Neuronal stem cell (in vitro differentiated cells): ENCODE measurements at regions not wholly inside any gene's neighbourhood (a gene's known extent, or its start where the extent isn't known, plus 50 kb on each side); places are given as distances from the start of the nearest gene placed in this dataset.

Source experiments
- DNase-seq: peaks from one replicate; pipeline ENCODE4 v3.0.0-alpha.2; 2013; ENCODE audit warnings: low spot score
- H2AFZ ChIP-seq: one replicate; pipeline ENCODE4 v1.6.1; 2013; ENCODE audit warnings: mild to moderate bottlenecking, low read length, inconsistent platforms
- H2AK5ac ChIP-seq: 2 replicates; pipeline ENCODE4 v1.6.1; 2013; ENCODE audit warnings: low read depth, mild to moderate bottlenecking, inconsistent platforms, low read length, moderate library complexity, mixed read lengths
- H2BK120ac ChIP-seq: 2 replicates; pipeline ENCODE4 v1.6.1; 2013; ENCODE audit warnings: low read depth, mild to moderate bottlenecking, inconsistent platforms, low read length, moderate library complexity, mixed read lengths
- H2BK12ac ChIP-seq: one replicate; pipeline ENCODE4 v1.6.1; 2013; ENCODE audit warnings: low read length, inconsistent platforms
- H2BK15ac ChIP-seq: 2 replicates; pipeline ENCODE4 v1.6.1; 2013; ENCODE audit warnings: mild to moderate bottlenecking, low read length, inconsistent platforms, mixed read lengths
- H2BK5ac ChIP-seq: one replicate; pipeline ENCODE4 v1.6.1; 2013; ENCODE audit warnings: inconsistent platforms, mild to moderate bottlenecking, low read length, moderate library complexity
- H3K14ac ChIP-seq: one replicate; pipeline ENCODE4 v1.6.1; 2013; ENCODE audit warnings: low read length, inconsistent platforms
- H3K18ac ChIP-seq: 2 replicates; pipeline ENCODE4 v1.6.1; 2013; ENCODE audit warnings: low read length, inconsistent platforms
- H3K23ac ChIP-seq: 2 replicates; pipeline ENCODE4 v1.6.1; 2013; ENCODE audit warnings: low read depth, mild to moderate bottlenecking, mixed read lengths, low read length, inconsistent platforms; ENCODE audit not compliant: poor library complexity
- H3K27ac ChIP-seq: replicated peaks from 3 replicates; pipeline ENCODE4 v1.5.1; 2013; ENCODE audit warnings: low read length, inconsistent platforms
- H3K27me3 ChIP-seq, 3 experiments: 2 replicates each; pipeline ENCODE4 v1.6.1; 2013; ENCODE audit warnings: low read length in 3 of 3, mild to moderate bottlenecking in 2 of 3, inconsistent platforms in 1 of 3, low read depth in 1 of 3, mixed read lengths in 1 of 3, moderate library complexity in 1 of 3; ENCODE audit not compliant: control insufficient read depth in 3 of 3, insufficient read depth in 3 of 3
- H3K36me3 ChIP-seq, 2 donors: replicated peaks in 1 of 2; 2 replicates each; pipeline ENCODE4 v1.6.1; 2013; ENCODE audit warnings: low read length in 2 of 2; ENCODE audit not compliant: control insufficient read depth in 2 of 2, insufficient read depth in 2 of 2
- H3K4ac ChIP-seq: 2 replicates; pipeline ENCODE4 v1.6.1; 2013; ENCODE audit warnings: inconsistent platforms, mild to moderate bottlenecking, low read length, moderate library complexity
- H3K4me1 ChIP-seq, 2 donors: 1 replicate in 1 of 2; 2 replicates in 1 of 2; pipeline ENCODE4 v1.6.1; 2013; ENCODE audit warnings: low read length in 2 of 2, low read depth in 1 of 2; ENCODE audit not compliant: control insufficient read depth in 2 of 2, insufficient read depth in 1 of 2
- H3K4me2 ChIP-seq: one replicate; pipeline ENCODE4 v1.6.1; 2013; ENCODE audit warnings: mild to moderate bottlenecking, low read length, inconsistent platforms; ENCODE audit not compliant: insufficient read depth, poor library complexity, severe bottlenecking
- H3K4me3 ChIP-seq, 2 donors: 2 replicates each; pipeline ENCODE4 v1.5.1; 2013; ENCODE audit warnings: low read length in 2 of 2, mild to moderate bottlenecking in 2 of 2, inconsistent platforms in 1 of 2, moderate library complexity in 1 of 2
- H3K79me1 ChIP-seq: one replicate; pipeline ENCODE4 v1.6.1; 2013; ENCODE audit warnings: low read depth, mild to moderate bottlenecking, inconsistent platforms, low read length, moderate library complexity
- H3K9ac ChIP-seq: one replicate; pipeline ENCODE4 v1.6.1; 2013; ENCODE audit warnings: mild to moderate bottlenecking, low read depth, low read length, inconsistent platforms; ENCODE audit not compliant: poor library complexity
- H3K9me3 ChIP-seq, 2 donors: replicated peaks in 1 of 2; 2 replicates each; pipeline versions ENCODE3 to v1.6.1; 2013; ENCODE audit warnings: low read length in 2 of 2, mild to moderate bottlenecking in 2 of 2, inconsistent platforms in 1 of 2, low read depth in 1 of 2, mixed read lengths in 1 of 2, moderate library complexity in 1 of 2; ENCODE audit not compliant: control insufficient read depth in 2 of 2, insufficient read depth in 1 of 2
- H4K8ac ChIP-seq: one replicate; pipeline ENCODE4 v1.6.1; 2013; ENCODE audit warnings: low read depth, mild to moderate bottlenecking, inconsistent platforms, low read length, moderate library complexity
- H4K91ac ChIP-seq: one replicate; pipeline ENCODE4 v1.6.1; 2013; ENCODE audit warnings: low read length, low read depth, mild to moderate bottlenecking, inconsistent platforms; ENCODE audit not compliant: poor library complexity
- WGBS, 2 donors: extraction: QIAGEN DNeasy Blood & Tissue Kit; methylation state at CpG; one replicate each; pipeline ENCODE4 v1.1.7; 2013; ENCODE audit warnings: missing lambda C conversion rate in 2 of 2, mixed read lengths in 1 of 2; ENCODE audit not compliant: insufficient read length in 2 of 2, insufficient replicate concordance in 1 of 2; ENCODE audit errors: extremely low coverage in 2 of 2; 5-methylcytosine and 5-hydroxymethylcytosine counted together

DNA sequence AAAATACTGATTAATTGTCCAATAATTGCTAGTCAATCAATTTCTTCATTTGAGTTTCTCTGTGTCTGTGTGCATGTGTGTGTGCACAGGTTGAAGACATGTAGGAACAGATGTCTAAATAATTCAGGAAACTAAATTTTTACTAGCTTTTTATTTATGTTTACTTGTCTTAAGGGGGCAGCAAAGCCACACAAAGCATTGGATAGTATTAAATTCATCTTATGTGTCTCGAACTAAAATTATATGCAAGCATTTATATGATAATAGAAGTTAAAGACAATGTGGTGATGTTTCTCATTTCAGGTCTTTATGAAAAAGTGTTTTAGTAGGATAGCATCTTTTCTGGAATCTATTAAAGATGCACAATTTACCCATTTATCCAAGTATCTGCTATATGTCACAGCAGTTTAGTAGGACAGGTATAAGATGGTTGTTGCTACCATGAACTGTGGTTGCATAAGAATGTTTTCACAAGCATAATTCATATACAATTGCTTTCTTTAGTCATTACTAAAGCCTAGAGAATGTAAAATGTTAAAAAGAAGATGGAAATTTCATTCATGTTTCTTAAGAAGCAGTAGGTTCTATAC lies 784.6 kb upstream of the NUDT12 start:
- DNase-seq: no peak
- peaks cover 0 to 3% of the 10 kb centered on the region in 2 donors for H3K4me1 ChIP-seq
- no peak overlapping the region for H4K8ac ChIP-seq
- no CpG with 5 or more reads among the region's 1 CpG for WGBS, 2 donors
- no peak overlapping the region for H2AFZ ChIP-seq
- H3K18ac ChIP-seq: no peak overlapping the region
- H2AK5ac ChIP-seq: no peak overlapping the region
- no peak overlapping the region for H3K23ac ChIP-seq
- no peak overlapping the region for H2BK15ac ChIP-seq
- H3K9me3 ChIP-seq: no peaks in the 10 kb centered on the region
- no peak overlapping the region for H2BK12ac ChIP-seq
- no peak overlapping the region for H2BK120ac ChIP-seq
- H3K27me3 ChIP-seq: no peaks in the 10 kb centered on the region
- no peak overlapping the region for H3K9ac ChIP-seq
- no peak overlapping the region for H2BK5ac ChIP-seq
- H3K36me3 ChIP-seq: no peaks in the 10 kb centered on the region
- H3K4me2 ChIP-seq: no peak overlapping the region
- H4K91ac ChIP-seq: no peak overlapping the region
- H3K4ac ChIP-seq: no peak overlapping the region
- no peak overlapping the region for H3K27ac ChIP-seq
- H3K14ac ChIP-seq: no peak overlapping the region
- H3K79me1 ChIP-seq: no peaks in the 10 kb centered on the region
- H3K4me3 ChIP-seq: no peak overlapping the region

DNA sequence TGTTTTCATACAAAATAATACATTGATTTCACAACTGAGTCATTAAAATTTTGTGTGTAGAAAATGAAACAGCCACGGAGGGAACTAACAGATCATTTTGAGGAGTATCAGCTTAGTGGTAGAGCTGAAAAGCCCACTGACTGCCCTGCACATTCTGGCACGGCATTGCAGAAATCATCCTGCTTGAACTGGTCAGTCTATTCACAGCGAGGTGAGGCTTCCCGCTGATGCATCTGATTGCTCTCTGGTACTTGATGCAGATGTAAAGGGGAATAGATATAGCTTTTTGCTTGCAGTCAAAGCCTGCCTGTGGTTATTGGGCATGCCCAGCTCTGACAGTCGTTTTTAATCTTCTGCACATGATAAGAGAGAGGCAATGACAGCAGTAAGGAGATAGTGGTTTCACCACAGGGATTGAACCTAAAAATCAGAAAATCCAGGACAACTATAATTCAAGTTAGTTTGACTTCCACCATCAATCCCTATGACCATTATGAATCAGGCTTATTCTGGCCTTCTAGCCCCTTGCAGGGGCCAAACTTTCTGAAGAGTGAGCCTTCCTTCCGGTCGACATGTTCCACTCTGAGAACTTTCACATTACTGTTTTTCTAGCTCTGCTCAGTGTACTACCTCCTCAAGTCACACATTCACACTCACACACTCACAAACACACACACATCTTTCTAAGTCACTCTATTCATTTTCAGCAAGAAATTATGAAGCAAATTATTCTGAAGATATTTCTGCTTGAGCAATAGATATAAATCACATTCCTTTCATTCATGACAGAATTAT lies 782.8 kb upstream of the NUDT12 start:
- Histone ChIP-seq H2AFZ (peak overlapping the region; percentile 74), H3K27me3 (no peaks in the 10 kb centered on the region), H3K4me1 (peaks cover 0 to 3% of the 10 kb centered on the region in 2 donors), H3K23ac (no peak overlapping the region), H2BK15ac (no peak overlapping the region), H3K36me3 (no peaks in the 10 kb centered on the region), H2BK5ac (no peak overlapping the region), H3K79me1 (no peaks in the 10 kb centered on the region), H3K14ac (no peak overlapping the region), H2BK12ac (no peak overlapping the region), H3K18ac (no peak overlapping the region), H3K9me3 (no peaks in the 10 kb centered on the region), H3K4me3 (peak overlapping the region in 1 of 2 donors; percentile 12), H4K91ac (no peak overlapping the region), H4K8ac (no peak overlapping the region), H2BK120ac (no peak overlapping the region), H3K4me2 (no peak overlapping the region), H3K27ac (no peak overlapping the region), H3K4ac (no peak overlapping the region), H2AK5ac (no peak overlapping the region), H3K9ac (no peak overlapping the region)
- no CpG with 5 or more reads among the region's 7 CpGs for WGBS, 2 donors
- DNase-seq: no peak

DNA sequence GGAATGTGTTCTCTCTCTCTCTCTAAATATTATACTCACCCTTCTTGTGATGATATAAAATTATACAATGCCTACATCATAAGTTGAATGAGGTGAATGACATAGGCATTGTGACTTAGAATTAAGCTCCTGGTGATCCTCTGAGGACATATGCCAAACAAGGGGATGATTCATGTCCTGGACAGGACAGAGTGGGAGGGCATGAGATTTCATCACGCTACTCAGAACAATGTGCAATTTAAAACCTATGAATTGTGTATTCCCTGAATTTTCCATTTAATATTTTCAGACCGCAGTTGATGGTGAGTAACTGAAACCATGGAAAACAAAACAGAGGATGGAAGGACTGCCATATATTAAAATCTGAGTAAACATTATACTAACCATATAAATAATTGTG lies 782.2 kb upstream of the NUDT12 start:
- H3K4me1 ChIP-seq: peaks cover 0 to 3% of the 10 kb centered on the region in 2 donors
- peak overlapping the region in 1 of 2 donors; percentile 12 for H3K4me3 ChIP-seq
- H3K79me1 ChIP-seq: no peaks in the 10 kb centered on the region
- H2BK12ac ChIP-seq: no peak overlapping the region
- no peak overlapping the region for H3K4me2 ChIP-seq
- no peak overlapping the region for H3K18ac ChIP-seq
- H4K91ac ChIP-seq: no peak overlapping the region
- no peak overlapping the region for H2AK5ac ChIP-seq
- H3K9me3 ChIP-seq: no peaks in the 10 kb centered on the region
- H3K23ac ChIP-seq: no peak overlapping the region
- H3K4ac ChIP-seq: no peak overlapping the region
- H3K14ac ChIP-seq: no peak overlapping the region
- H4K8ac ChIP-seq: no peak overlapping the region
- H2BK15ac ChIP-seq: no peak overlapping the region
- no peak overlapping the region for H3K9ac ChIP-seq
- no peak overlapping the region for H3K27ac ChIP-seq
- H3K27me3 ChIP-seq: no peaks in the 10 kb centered on the region
- H3K36me3 ChIP-seq: no peaks in the 10 kb centered on the region
- H2BK120ac ChIP-seq: no peak overlapping the region
- WGBS, 2 donors: no CpG with 5 or more reads among the region's 2 CpGs
- no peak overlapping the region for H2BK5ac ChIP-seq
- H2AFZ ChIP-seq: peak overlapping the region; percentile 74
- DNase-seq: no peak

DNA sequence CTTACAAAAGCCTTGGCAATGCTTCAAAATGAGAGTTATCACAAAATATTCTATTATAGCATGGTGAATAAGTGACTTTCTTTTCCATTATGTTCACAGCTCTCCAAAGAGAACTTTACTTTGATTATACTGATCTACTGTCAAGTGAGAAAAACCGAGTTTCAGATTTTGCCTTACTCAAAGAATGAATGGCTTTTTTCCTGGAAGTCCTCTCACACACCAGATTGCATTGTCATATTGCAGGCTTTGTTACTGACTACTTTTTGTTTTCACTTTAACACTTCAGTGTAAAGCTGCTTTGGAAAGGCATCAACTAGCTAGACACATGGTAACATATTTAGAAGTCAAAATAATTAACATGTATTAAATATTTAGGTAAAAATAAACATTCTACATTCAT lies 765.2 kb upstream of the NUDT12 start:
- H3K9ac ChIP-seq: no peak overlapping the region
- no peak for DNase-seq
- no peak overlapping the region for H3K4me3 ChIP-seq
- no peak overlapping the region for H3K27ac ChIP-seq
- H3K27me3 ChIP-seq: no peaks in the 10 kb centered on the region
- H3K9me3 ChIP-seq: peaks cover 0 to 4% of the 10 kb centered on the region in 2 donors
- H3K4me2 ChIP-seq: no peak overlapping the region
- WGBS, 2 donors: no CpG with 5 or more reads among the region's 1 CpG
- H4K91ac ChIP-seq: no peak overlapping the region
- H3K18ac ChIP-seq: no peak overlapping the region
- H2BK5ac ChIP-seq: no peak overlapping the region
- peaks cover 0 to 7% of the 10 kb centered on the region in 2 donors for H3K4me1 ChIP-seq
- H2BK120ac ChIP-seq: no peak overlapping the region
- no peak overlapping the region for H3K23ac ChIP-seq
- no peak overlapping the region for H3K4ac ChIP-seq
- no peak overlapping the region for H3K14ac ChIP-seq
- H2AK5ac ChIP-seq: no peak overlapping the region
- no peak overlapping the region for H2BK12ac ChIP-seq
- H4K8ac ChIP-seq: no peak overlapping the region
- peak overlapping the region; percentile 80 for H2AFZ ChIP-seq
- H2BK15ac ChIP-seq: no peak overlapping the region
- H3K36me3 ChIP-seq: no peaks in the 10 kb centered on the region
- H3K79me1 ChIP-seq: no peaks in the 10 kb centered on the region
